GM23338 (cell line): ENCODE measurements at regions not wholly inside any gene's neighbourhood (a gene's known extent, or its start where the extent isn't known, plus 50 kb on each side); places are given as distances from the start of the nearest gene placed in this dataset.
A peak's percentile ranks its signal among the peaks of the same experiment; 100 is the strongest.

Experiments
- ATAC-seq: fragments of 200-7000 bp; cut with Tn5 transposase; 3 replicates; pipeline ENCODE4 v1.9.1; 2020
- DNase-seq: peaks from one replicate; pipeline ENCODE4 v3.0.0-alpha.2; 2015; ENCODE audit warnings: low spot score
- H2AFZ ChIP-seq: fragments of 200-600 bp; sonication (generic); 2 replicates; pipeline ENCODE4 v1.8.0; 2016; ENCODE audit warnings: antibody characterized with exemption, mild to moderate bottlenecking, moderate library complexity
- H3F3A ChIP-seq: fragments of 200-600 bp; sonication (generic); replicated peaks from 2 replicates; pipeline ENCODE4 v1.8.0; 2017; ENCODE audit warnings: antibody characterized with exemption, mixed run types, low read depth
- H3K27ac ChIP-seq: fragments of 200-600 bp; sonication (generic); 2 replicates; pipeline ENCODE4 v1.6.1; 2016; ENCODE audit warnings: low read depth
- H3K27me3 ChIP-seq: fragments of 200-600 bp; sonication (generic); 2 replicates; pipeline ENCODE4 v1.8.0; 2016; ENCODE audit warnings: mild to moderate bottlenecking, mixed run types, moderate library complexity; ENCODE audit not compliant: insufficient read depth
- H3K36me3 ChIP-seq: fragments of 200-600 bp; sonication (generic); 2 replicates; pipeline ENCODE4 v1.8.0; 2016; ENCODE audit warnings: mild to moderate bottlenecking; ENCODE audit not compliant: insufficient read depth
- H3K4me1 ChIP-seq: fragments of 200-600 bp; sonication (generic); 2 replicates; pipeline ENCODE4 v1.8.0; 2016; ENCODE audit warnings: mild to moderate bottlenecking, moderate library complexity; ENCODE audit not compliant: insufficient read depth
- H3K4me2 ChIP-seq: fragments of 200-600 bp; sonication (generic); 2 replicates; pipeline ENCODE4 v1.7.1; 2017; ENCODE audit warnings: mixed run types
- H3K4me3 ChIP-seq: fragments of 200-600 bp; sonication (generic); 2 replicates; pipeline ENCODE4 v1.6.1; 2016; ENCODE audit warnings: mixed run types
- H3K79me2 ChIP-seq: fragments of 200-600 bp; sonication (generic); replicated peaks from 2 replicates; pipeline ENCODE4 v1.8.0; 2017; ENCODE audit warnings: mild to moderate bottlenecking; ENCODE audit not compliant: insufficient read depth
- H3K9me2 ChIP-seq: fragments of 200-600 bp; sonication (generic); 2 replicates; pipeline ENCODE4 v1.8.0; 2017; ENCODE audit not compliant: insufficient read depth
- H4K20me1 ChIP-seq: fragments of 200-600 bp; sonication (generic); replicated peaks from 2 replicates; pipeline ENCODE4 v1.8.0; 2017; ENCODE audit warnings: mild to moderate bottlenecking; ENCODE audit not compliant: insufficient read depth
- H3K27ac Mint-ChIP-seq: 2 replicates; pipeline ENCODE4 v1.8.0; 2020; ENCODE audit warnings: inconsistent platforms, mild to moderate bottlenecking, moderate library complexity, mixed read lengths
- H3K27me3 Mint-ChIP-seq: 3 replicates; pipeline ENCODE4 v1.8.0; 2022; ENCODE audit warnings: low read depth, mild to moderate bottlenecking, moderate library complexity, mixed read lengths, inconsistent platforms; ENCODE audit not compliant: insufficient read depth, poor library complexity
- H3K36me3 Mint-ChIP-seq: 3 replicates; pipeline ENCODE4 v1.8.0; 2021; ENCODE audit warnings: low read depth, mild to moderate bottlenecking, inconsistent platforms, moderate library complexity, mixed read lengths
- H3K4me1 Mint-ChIP-seq: 3 replicates; pipeline ENCODE4 v1.8.0; 2020; ENCODE audit warnings: mild to moderate bottlenecking, inconsistent platforms, mixed read lengths
- H3K4me3 Mint-ChIP-seq: 3 replicates; pipeline ENCODE4 v1.8.0; 2021; ENCODE audit warnings: moderate library complexity, mild to moderate bottlenecking, inconsistent platforms, mixed read lengths
- H3K9me3 Mint-ChIP-seq: 3 replicates; pipeline ENCODE4 v1.8.0; 2020; ENCODE audit warnings: moderate library complexity, mild to moderate bottlenecking, inconsistent platforms, mixed read lengths
- CREB1 ChIP-seq: fragments of 250-450 bp; sonication (Bioruptor Pico); IDR thresholded peaks from 2 replicates; pipeline ENCODE4 v1.5.0; 2020; ENCODE audit warnings: low read depth, mild to moderate bottlenecking, moderate library complexity
- CTCF ChIP-seq, 2 experiments: fragments of 200-600 bp in 1 of 2; sonication (generic) in 1 of 2; conservative IDR thresholded peaks; 2 replicates each; pipeline versions ENCODE4 v1.5.1 to v1.6.1; 2016 to 2017; ENCODE audit warnings: antibody characterized with exemption in 2 of 2, low read depth in 2 of 2, mild to moderate bottlenecking in 2 of 2, moderate library complexity in 1 of 2
- ETS1 ChIP-seq: IDR thresholded peaks from 2 replicates; pipeline ENCODE4 v1.6.1; 2016; ENCODE audit warnings: antibody characterized with exemption
- EZH2 ChIP-seq: fragments of 200-600 bp; sonication (generic); IDR thresholded peaks from one replicate; pipeline ENCODE4 v1.8.0; 2017; ENCODE audit warnings: antibody characterized with exemption, mild to moderate bottlenecking, low read depth; ENCODE audit not compliant: unreplicated experiment
- EZH2phosphoT487 ChIP-seq: fragments of 200-600 bp; sonication (generic); IDR thresholded peaks from one replicate; pipeline ENCODE4 v1.8.1; 2018; ENCODE audit warnings: antibody characterized with exemption; ENCODE audit not compliant: unreplicated experiment
- JUNB ChIP-seq: IDR thresholded peaks from one replicate; pipeline ENCODE4 v1.6.1; 2016; ENCODE audit warnings: antibody characterized with exemption; ENCODE audit not compliant: unreplicated experiment
- NANOG ChIP-seq: IDR thresholded peaks from 2 replicates; pipeline ENCODE4 v1.6.1; 2016; ENCODE audit warnings: antibody characterized with exemption, borderline replicate concordance
- POLR2AphosphoS5 ChIP-seq: IDR thresholded peaks from 2 replicates; pipeline ENCODE4 v1.6.1; 2016; ENCODE audit warnings: antibody characterized with exemption, low read depth
- REST ChIP-seq: IDR thresholded peaks from one replicate; pipeline ENCODE4 v1.6.1; 2018; ENCODE audit warnings: antibody characterized with exemption; ENCODE audit not compliant: unreplicated experiment
- STAT1 ChIP-seq: IDR thresholded peaks from one replicate; pipeline ENCODE4 v1.6.1; 2016; ENCODE audit warnings: antibody characterized with exemption; ENCODE audit not compliant: unreplicated experiment
- ZNF114 ChIP-seq: fragments of 250-450 bp; sonication (Bioruptor Pico); IDR thresholded peaks from 2 replicates; pipeline ENCODE4 v1.5.0; 2020; ENCODE audit warnings: mild to moderate bottlenecking, moderate library complexity
- ZNF331 ChIP-seq: fragments of 250-450 bp; sonication (Bioruptor Pico); IDR thresholded peaks from 2 replicates; pipeline ENCODE4 v1.5.0; 2020; ENCODE audit warnings: low read depth, mild to moderate bottlenecking, moderate library complexity
- ZNF462 ChIP-seq: fragments of 250-450 bp; sonication (Bioruptor Pico); IDR thresholded peaks from 2 replicates; pipeline ENCODE4 v1.5.0; 2020; ENCODE audit warnings: mild to moderate bottlenecking, moderate library complexity

GRCh38 chr1:59007820-59008598 lies 224.2 kb upstream of the JUN start:
- no peak overlapping the region for H3K4me3 Mint-ChIP-seq
- ATAC-seq (no peak), DNase-seq (no peak)
- no peak overlapping the region for H3K27ac ChIP-seq
- H3K4me2 ChIP-seq: no peak overlapping the region
- no peaks in the 10 kb centered on the region for H4K20me1 ChIP-seq
- H3K9me2 ChIP-seq: peaks cover 3% of the 10 kb centered on the region
- TF ChIP-seq ZNF114 (CRISPR knock-in tag) (no peak), STAT1 (no peak), CTCF (conservative IDR thresholded peaks at IDR 0.05; ENCODE audit: low read depth in 2 of 2) (no peak), ZNF462 (CRISPR knock-in tag) (no peak), NANOG (no peak), ETS1 (no peak), EZH2phosphoT487 (no peak), EZH2 (no peak), ZNF331 (CRISPR knock-in tag) (no peak), JUNB (no peak), REST (no peak), POLR2AphosphoS5 (no peak), CREB1 (CRISPR knock-in tag) (no peak)
- H3K27ac Mint-ChIP-seq: no peak overlapping the region; the same call in 1 of the 2 replicates
- peaks cover 24% of the 10 kb centered on the region for H3K4me1 Mint-ChIP-seq
- H3K79me2 ChIP-seq: no peaks in the 10 kb centered on the region
- H3K27me3 ChIP-seq: no peaks in the 10 kb centered on the region
- H3K4me1 ChIP-seq: peaks cover 16% of the 10 kb centered on the region
- H3K9me3 Mint-ChIP-seq: no peaks in the 10 kb centered on the region
- H2AFZ ChIP-seq: peak overlapping the region; percentile 74; the same call in 1 of the 2 replicates
- H3K4me3 ChIP-seq: no peak overlapping the region
- H3F3A ChIP-seq: no peaks in the 10 kb centered on the region
- peaks cover 1% of the 10 kb centered on the region for H3K27me3 Mint-ChIP-seq
- H3K36me3 ChIP-seq: no peaks in the 10 kb centered on the region
- no peaks in the 10 kb centered on the region for H3K36me3 Mint-ChIP-seq
